Subcutaneous abdominal adipose tissue (tissue), 5 donors: ENCODE measurements at regions not wholly inside any gene's neighbourhood (a gene's known extent, or its start where the extent isn't known, plus 50 kb on each side); places are given as distances from the start of the nearest gene placed in this dataset.

Experiments used
- H3K27ac ChIP-seq: one replicate; pipeline ENCODE4 v1.7.0; 2013; ENCODE audit warnings: low read depth, mild to moderate bottlenecking, inconsistent platforms, low read length, moderate library complexity
- H3K27me3 ChIP-seq, 5 donors: one replicate each; pipeline ENCODE4 v1.7.0; 2013; ENCODE audit warnings: low read length in 5 of 5, inconsistent platforms in 1 of 5; ENCODE audit not compliant: control insufficient read depth in 5 of 5, insufficient read depth in 4 of 5
- H3K36me3 ChIP-seq, 5 donors: one replicate each; pipeline ENCODE4 v1.7.0; 2013; ENCODE audit warnings: low read length in 5 of 5; ENCODE audit not compliant: control insufficient read depth in 5 of 5, insufficient read depth in 5 of 5
- H3K4me1 ChIP-seq, 5 donors: one replicate each; pipeline ENCODE4 v1.7.0; 2013; ENCODE audit warnings: low read length in 5 of 5, mild to moderate bottlenecking in 3 of 5, moderate library complexity in 1 of 5; ENCODE audit not compliant: control insufficient read depth in 5 of 5, insufficient read depth in 5 of 5
- H3K4me3 ChIP-seq, 5 donors: one replicate each; pipeline ENCODE4 v1.7.0; 2013; ENCODE audit warnings: low read length in 5 of 5, low read depth in 1 of 5
- H3K9ac ChIP-seq, 5 donors: one replicate each; pipeline ENCODE4 v1.7.0; 2013; ENCODE audit warnings: low read length in 5 of 5, mild to moderate bottlenecking in 4 of 5, moderate library complexity in 3 of 5
- H3K9me3 ChIP-seq, 5 donors: one replicate each; pipeline ENCODE4 v1.7.0; 2013; ENCODE audit warnings: low read length in 5 of 5; ENCODE audit not compliant: control insufficient read depth in 5 of 5
- donor health status: healthy.
- donor health status: healthy.
- donor health status: healthy.
- donor health status: healthy.
- donor health status: healthy.

DNA sequence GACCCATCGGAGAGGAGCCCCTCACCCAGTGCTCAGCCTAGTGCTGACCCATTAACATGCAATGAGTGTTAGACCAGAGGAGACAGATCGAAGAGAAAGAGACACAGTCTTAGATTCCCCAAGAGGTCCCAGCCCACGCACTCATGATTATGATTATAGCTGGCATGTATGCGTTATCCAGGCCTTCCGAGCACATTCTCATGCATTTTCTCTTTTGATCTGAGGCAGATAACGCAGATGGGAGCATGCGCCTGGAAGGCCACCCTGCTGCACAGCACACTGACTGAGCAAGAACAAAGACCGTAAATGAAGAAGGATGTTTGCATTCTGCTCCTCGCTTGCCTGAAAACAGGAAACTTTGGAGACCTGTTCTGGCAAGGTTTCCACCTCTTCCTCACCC, 232.7 kb downstream of the SOX9 start:
- H3K27me3 ChIP-seq, result peaks cover 0 to 33% (median 3%) of the 10 kb centered on the region in 5 donors

DNA sequence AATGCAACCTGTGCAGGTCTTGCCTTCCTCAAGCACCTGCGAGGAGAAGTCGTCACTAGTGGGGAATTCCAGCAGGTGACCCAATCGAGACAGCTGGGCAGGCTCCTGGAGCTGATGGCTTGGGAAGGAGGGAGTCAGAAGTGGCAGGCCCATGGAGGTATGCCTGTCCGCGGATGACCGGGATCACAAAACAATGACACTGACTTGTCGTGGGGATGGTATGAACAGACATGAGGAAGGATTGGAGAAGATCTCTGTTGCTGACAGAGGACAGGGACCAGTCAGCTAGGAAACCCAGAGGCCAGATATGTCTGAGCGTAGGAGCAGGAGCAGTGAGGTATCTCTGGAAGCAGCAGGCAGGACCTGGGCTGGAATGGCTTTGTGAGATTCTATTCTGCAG, 233.3 kb downstream of the SOX9 start:
- Histone ChIP-seq H3K36me3 (no peaks in the 10 kb centered on the region), H3K4me3 (no peak overlapping the region), H3K9me3 (peaks cover 0 to 7% (median 5%) of the 10 kb centered on the region in 5 donors), H3K27ac (no peak overlapping the region), H3K27me3 (peaks cover 0 to 33% (median 3%) of the 10 kb centered on the region in 5 donors), H3K4me1 (no peaks in the 10 kb centered on the region), H3K9ac (no peak overlapping the region)

More for the DNA sequence above, 232.7 kb downstream of the SOX9 start:
- Histone ChIP-seq H3K9ac (no peak overlapping the region), H3K9me3 (peaks cover 0 to 7% (median 5%) of the 10 kb centered on the region in 5 donors), H3K4me1 (no peaks in the 10 kb centered on the region), H3K27ac (no peak overlapping the region), H3K36me3 (no peaks in the 10 kb centered on the region), H3K4me3 (no peak overlapping the region)

DNA sequence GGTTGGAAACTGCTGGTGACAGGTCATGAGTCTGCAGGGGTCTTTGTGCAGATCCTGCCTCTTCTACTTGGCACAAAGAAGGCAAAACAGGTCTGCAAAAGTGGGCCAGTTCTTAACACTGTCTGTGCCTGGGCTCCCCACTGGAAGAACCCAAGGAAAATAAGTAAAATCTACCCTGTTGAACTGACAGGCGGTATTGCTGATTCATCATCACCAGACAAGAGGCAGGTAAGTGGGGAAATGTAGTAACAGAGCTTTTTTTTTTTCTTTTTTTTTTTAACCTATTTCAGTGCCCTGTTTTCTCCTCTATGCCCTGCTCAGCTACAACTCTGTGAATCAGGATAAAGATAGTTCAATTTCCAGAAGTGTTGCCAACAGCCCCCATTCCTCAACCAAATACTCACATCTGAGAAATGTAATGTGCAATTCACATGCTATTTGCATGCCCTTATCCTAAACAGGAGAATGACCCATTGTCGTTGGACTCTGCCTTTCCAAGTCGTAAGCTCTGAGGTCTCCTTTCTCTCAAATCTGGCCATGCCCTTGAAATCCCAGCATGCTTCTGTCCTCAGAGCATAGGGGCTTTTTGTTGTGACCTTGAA, 237.0 kb downstream of the SOX9 start:
- H3K27ac ChIP-seq, result no peak overlapping the region
- no peaks in the 10 kb centered on the region for H3K4me1 ChIP-seq
- H3K27me3 ChIP-seq, result peaks cover 0 to 19% (median 4%) of the 10 kb centered on the region in 5 donors
- H3K36me3 ChIP-seq, result no peaks in the 10 kb centered on the region
- no peak overlapping the region for H3K9ac ChIP-seq
- H3K9me3 ChIP-seq, result peaks cover 0 to 7% (median 5%) of the 10 kb centered on the region in 5 donors
- H3K4me3 ChIP-seq, result no peak overlapping the region

DNA sequence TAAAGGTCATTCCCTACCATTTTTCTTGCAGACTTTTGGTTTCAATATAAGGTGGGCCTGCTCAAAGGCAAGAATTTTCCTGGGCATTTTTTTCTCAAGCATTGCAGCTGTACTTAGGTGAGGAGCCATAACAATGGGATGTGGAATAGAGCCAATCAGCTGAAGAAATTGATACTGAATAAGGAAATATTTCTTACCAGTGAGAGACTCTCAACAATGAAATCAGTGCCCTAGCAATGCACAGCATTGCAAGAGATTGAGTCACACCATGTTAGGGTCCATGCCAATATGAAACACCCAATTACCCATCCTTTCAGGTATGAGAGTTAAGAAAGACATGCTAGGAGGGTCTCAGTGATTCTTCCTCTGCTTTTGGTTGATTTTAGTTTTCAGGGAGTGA, 237.6 kb downstream of the SOX9 start:
- Histone ChIP-seq H3K9ac (no peak overlapping the region), H3K27ac (no peak overlapping the region), H3K4me3 (no peak overlapping the region), H3K4me1 (no peaks in the 10 kb centered on the region), H3K36me3 (no peaks in the 10 kb centered on the region), H3K9me3 (peaks cover 0 to 7% (median 5%) of the 10 kb centered on the region in 5 donors), H3K27me3 (peaks cover 0 to 20% (median 4%) of the 10 kb centered on the region in 5 donors)

DNA sequence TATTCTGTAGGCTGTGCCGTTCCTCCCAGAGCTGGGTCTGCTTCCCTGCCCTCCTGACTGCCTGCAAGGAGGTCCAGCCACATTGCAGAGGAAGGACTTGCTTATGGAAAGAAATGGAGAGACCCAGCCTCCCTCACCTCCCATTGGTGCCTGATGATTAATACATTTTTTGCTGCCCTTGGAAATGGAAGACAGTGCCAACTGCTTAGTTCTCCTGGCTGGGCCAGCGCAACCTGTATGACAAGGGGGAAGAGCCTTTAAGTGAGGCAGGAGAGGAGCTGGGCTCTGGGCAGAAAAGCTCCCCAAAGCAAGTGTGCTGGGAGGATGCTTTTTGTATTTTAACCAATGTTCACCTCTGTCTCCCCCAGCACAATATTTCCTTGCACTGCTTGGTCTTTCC, 238.5 kb downstream of the SOX9 start:
- Histone ChIP-seq H3K27ac (no peak overlapping the region), H3K9me3 (peaks cover 0 to 5% (median 3%) of the 10 kb centered on the region in 5 donors), H3K4me3 (no peak overlapping the region), H3K9ac (no peak overlapping the region), H3K36me3 (no peaks in the 10 kb centered on the region), H3K27me3 (peaks cover 0 to 22% (median 8%) of the 10 kb centered on the region in 5 donors), H3K4me1 (no peaks in the 10 kb centered on the region)

DNA sequence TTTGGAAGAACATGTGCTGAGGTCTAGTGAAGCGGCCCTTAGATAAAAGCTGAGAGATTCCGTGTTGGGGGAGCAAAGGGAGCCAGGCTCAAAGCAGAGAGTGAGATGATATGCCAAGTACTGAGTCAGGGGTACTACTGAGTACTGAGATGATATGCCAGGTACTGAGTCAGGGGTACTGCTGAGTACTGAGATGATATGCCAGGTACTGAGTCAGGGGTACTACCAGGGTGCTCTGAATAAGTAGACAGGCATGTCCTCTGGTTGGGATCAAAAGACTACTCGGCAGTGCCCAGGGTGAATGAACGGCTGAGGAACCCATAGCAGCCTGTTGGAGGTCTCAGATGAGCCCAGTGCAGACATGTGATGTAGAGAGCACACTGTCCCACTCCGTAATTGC, 239.0 kb downstream of the SOX9 start:
- Histone ChIP-seq H3K27me3 (peaks cover 0 to 23% (median 8%) of the 10 kb centered on the region in 5 donors), H3K4me1 (no peaks in the 10 kb centered on the region), H3K9ac (no peak overlapping the region), H3K27ac (no peak overlapping the region), H3K4me3 (no peak overlapping the region), H3K9me3 (peaks cover 0 to 5% (median 3%) of the 10 kb centered on the region in 5 donors), H3K36me3 (no peaks in the 10 kb centered on the region)

DNA sequence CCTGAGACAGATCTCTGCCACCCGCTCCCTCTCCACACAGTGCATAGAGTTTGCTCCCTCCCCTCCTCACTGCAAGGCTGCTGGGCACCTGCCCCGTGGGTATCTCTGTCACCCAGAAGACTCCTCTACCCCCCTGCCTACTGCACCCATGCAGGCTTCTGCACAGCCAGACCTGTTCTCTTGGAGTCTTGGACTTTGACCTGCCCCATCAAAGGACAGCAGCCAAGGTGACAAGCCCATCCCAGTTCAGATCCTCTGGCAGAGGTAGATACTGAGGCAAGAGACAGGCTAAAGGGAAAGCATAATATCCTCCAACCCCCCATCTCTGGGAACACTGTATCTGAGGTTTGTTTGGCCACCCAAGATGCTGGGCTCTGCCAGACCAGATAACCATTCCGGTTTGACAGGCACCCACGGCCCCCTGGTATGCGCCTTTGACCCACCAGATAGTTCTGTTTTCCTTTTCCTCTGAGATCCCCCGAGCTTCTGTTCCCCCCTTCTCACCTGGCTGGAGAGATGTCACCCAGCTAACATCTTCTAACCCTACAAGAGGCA, 239.6 kb downstream of the SOX9 start:
- Histone ChIP-seq H3K4me1 (no peaks in the 10 kb centered on the region), H3K27ac (no peak overlapping the region), H3K27me3 (peaks cover 0 to 23% (median 8%) of the 10 kb centered on the region in 5 donors), H3K9me3 (peaks cover 0 to 3% (median 0%) of the 10 kb centered on the region in 5 donors), H3K4me3 (no peak overlapping the region), H3K9ac (no peak overlapping the region), H3K36me3 (no peaks in the 10 kb centered on the region)

DNA sequence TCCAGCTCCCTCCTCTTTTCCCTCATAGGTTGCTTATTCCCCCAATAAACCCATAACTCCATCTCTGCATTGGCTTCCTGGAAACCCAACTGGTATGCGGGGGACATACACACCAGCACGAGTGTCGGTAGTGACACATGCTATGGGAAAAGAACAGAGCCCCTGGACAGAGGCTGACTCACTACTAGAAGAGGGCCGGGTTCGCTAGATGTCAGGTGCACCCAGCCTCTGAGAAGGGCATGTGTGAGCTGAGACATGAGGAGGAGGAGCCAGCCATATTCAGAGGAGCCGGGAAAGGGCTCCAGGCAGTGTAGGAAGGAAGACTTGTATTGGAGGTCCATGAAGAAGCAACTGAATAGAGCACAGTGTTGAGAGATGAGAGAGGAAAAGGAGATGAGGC, 241.1 kb downstream of the SOX9 start:
- Histone ChIP-seq H3K9ac (no peak overlapping the region), H3K9me3 (no peaks in the 10 kb centered on the region), H3K4me1 (no peaks in the 10 kb centered on the region), H3K27me3 (peaks cover 0 to 28% (median 13%) of the 10 kb centered on the region in 5 donors), H3K27ac (no peak overlapping the region), H3K4me3 (no peak overlapping the region), H3K36me3 (no peaks in the 10 kb centered on the region)

DNA sequence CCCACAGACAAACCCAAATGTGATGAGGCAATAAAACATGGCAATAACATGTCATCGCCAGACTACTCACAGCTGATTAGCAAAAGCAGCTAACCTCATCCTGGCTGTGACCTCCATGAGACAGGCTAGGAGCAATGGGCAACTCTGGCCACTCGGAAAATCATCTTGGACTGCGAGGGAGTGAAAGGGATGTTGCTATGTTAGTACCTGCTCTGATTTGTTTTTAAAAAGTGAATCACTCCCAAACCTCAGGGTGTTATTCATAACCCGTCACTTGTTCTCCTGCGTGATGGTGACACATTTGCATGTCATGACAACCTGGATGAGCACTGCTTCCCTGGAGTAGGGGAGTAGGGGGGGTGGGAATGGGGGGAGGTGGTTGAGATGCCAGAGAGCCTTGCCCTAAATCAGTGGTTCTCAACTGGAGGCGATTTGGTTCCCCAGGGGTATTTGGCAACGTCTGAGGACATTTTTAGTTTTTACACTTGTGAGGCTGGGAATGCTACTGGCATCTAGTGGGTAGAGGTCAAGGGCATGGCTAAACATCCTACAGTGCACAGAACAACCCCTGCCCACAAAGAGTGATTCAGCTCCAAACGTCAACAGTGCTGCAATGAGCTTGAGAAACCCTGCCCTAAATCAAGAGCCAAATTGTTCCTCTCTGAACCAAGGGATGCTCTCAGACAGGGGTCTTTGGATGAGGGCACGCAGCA, 241.7 kb downstream of the SOX9 start:
- no peaks in the 10 kb centered on the region for H3K36me3 ChIP-seq
- no peaks in the 10 kb centered on the region for H3K4me1 ChIP-seq
- peaks cover 0 to 28% (median 13%) of the 10 kb centered on the region in 5 donors for H3K27me3 ChIP-seq

DNA sequence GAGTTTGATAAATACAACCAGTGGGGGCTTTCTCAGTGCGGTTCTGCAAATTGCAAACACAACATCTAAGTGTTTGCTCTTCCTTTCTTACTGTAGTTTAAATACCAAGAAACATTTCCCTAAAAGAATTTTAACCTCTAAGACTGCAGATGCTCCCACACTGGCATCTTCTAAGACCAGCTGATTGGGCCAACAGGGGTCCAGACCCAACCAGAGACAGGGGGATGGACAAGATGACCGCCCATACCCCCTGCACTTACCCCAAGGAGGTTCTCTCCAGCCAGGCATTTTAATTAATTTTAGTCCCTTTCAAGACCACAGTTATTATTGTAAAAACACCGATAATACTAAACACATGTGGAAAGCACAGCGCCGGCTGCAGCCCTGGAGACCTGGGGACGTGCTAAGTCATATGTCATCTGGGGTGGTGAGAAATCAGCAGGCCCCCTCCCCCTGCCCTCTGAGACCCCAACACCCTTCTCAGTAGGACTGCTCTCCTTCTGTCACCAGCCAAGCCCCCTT, 242.3 kb downstream of the SOX9 start:
- H3K9ac ChIP-seq, result no peak overlapping the region
- no peaks in the 10 kb centered on the region for H3K36me3 ChIP-seq
- no peak overlapping the region for H3K27ac ChIP-seq
- no peak overlapping the region for H3K4me3 ChIP-seq
- H3K4me1 ChIP-seq, result no peaks in the 10 kb centered on the region
- no peaks in the 10 kb centered on the region for H3K9me3 ChIP-seq
- peaks cover 0 to 28% (median 13%) of the 10 kb centered on the region in 5 donors for H3K27me3 ChIP-seq

More for the DNA sequence above, 241.7 kb downstream of the SOX9 start:
- Histone ChIP-seq H3K9ac (no peak overlapping the region), H3K4me3 (no peak overlapping the region), H3K9me3 (no peaks in the 10 kb centered on the region), H3K27ac (no peak overlapping the region)
